ENCODE measurements at regions not wholly inside any gene's neighbourhood (a gene's known extent, or its start where the extent isn't known, plus 50 kb on each side); places are given as distances from the start of the nearest gene placed in this dataset.

DNA sequence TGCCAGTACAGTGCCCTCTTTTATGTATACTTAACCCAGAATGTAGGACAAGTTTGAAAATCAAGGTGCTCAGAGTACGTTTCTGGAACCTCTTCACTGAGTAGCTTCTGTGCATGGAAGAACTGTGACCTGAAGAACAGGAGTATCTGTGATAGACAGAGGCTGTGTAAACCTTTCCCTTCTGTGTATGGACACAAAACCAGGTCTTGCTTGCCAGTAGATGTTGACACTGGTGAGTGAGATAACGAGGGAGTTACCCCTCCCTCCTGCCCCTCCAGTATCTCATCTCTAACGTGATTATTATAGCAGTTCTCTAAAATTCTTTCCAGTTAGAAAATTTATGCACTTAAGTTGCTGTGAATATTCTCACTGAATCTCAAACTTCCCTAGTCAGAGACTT is 170.8 kb downstream of the RPL10L start:
- H3K9ac ChIP-seq = no peak overlapping the region
- no peak overlapping the region for H3K27ac ChIP-seq
- in situ Hi-C loops (cut with MboI) = no loop called here
- no peak for DNase-seq
- H3K9me2 ChIP-seq (ENCODE audit: insufficient read depth) = no peaks in the 10 kb centered on the region
- H3K79me2 ChIP-seq (ENCODE audit: insufficient read depth) = no peaks in the 10 kb centered on the region
- H3F3A ChIP-seq (ENCODE audit: insufficient read depth) = no peaks in the 10 kb centered on the region
- no peak overlapping the region for H3K4me2 ChIP-seq (ENCODE audit: unreplicated experiment)
- no peaks in the 10 kb centered on the region for H3K27me3 ChIP-seq (replicated peaks; ENCODE audit: insufficient read depth)
- H4K20me1 ChIP-seq (ENCODE audit: insufficient read depth) = no peaks in the 10 kb centered on the region
- H3K36me3 ChIP-seq (ENCODE audit: low read depth) = no peaks in the 10 kb centered on the region
- no peak for TF ChIP-seq EZH2phosphoT487 (IDR thresholded peaks at IDR 0.05; ENCODE audit: insufficient read depth, low read depth)
- no peak for TF ChIP-seq EZH2 (IDR thresholded peaks at IDR 0.05; ENCODE audit: insufficient read depth, poor library complexity, severe bottlenecking)
- no peaks in the 10 kb centered on the region for H3K4me1 ChIP-seq (ENCODE audit: insufficient read depth)
- 1 to 4% methylated on average over 3 of the region's 3 CpGs for WGBS, 2 experiments (ENCODE audit: low coverage in 1 of 2, low lambda C conversion rate in 2 of 2, missing lambda C conversion rate in 2 of 2)
- no peaks in the 10 kb centered on the region for H3K9me3 ChIP-seq (ENCODE audit: low read depth)
- no peak overlapping the region for H3K4me3 ChIP-seq
- H2AFZ ChIP-seq = no peak overlapping the region

DNA sequence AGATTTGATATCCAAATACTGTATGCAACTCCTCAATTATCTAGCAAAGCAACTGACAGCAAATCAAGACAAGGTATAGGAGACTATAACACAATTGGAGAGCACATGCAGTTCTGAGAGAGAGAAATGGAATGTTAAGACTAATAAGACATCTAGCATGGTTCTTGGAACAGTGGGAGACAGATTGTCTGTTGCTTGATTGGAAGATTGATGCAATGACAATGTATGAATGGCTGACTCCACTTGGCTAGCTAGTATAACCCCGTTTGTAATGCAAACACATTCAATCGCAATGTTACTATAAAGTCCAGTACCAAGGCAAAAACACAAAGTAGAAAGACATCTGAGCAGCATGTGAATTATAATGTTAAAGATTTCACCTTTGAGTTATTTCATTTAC is 179.3 kb downstream of the RPL10L start:
- H3K4me3 ChIP-seq = no peak overlapping the region
- no peaks in the 10 kb centered on the region for H3K9me2 ChIP-seq (ENCODE audit: insufficient read depth)
- 19 to 20% methylated on average over 2 of the region's 2 CpGs for WGBS, 2 experiments (ENCODE audit: low coverage in 1 of 2, low lambda C conversion rate in 2 of 2, missing lambda C conversion rate in 2 of 2)
- no peaks in the 10 kb centered on the region for H3K27me3 ChIP-seq (replicated peaks; ENCODE audit: insufficient read depth)
- H2AFZ ChIP-seq = no peak overlapping the region
- no peak overlapping the region for H3K4me2 ChIP-seq (ENCODE audit: unreplicated experiment)
- H3K27ac ChIP-seq = no peak overlapping the region
- in situ Hi-C loops (cut with MboI) = no loop called here
- H3F3A ChIP-seq (ENCODE audit: insufficient read depth) = no peaks in the 10 kb centered on the region
- no peaks in the 10 kb centered on the region for H3K36me3 ChIP-seq (ENCODE audit: low read depth)
- TF ChIP-seq EZH2phosphoT487 (IDR thresholded peaks at IDR 0.05; ENCODE audit: insufficient read depth, low read depth) (no peak), EZH2 (IDR thresholded peaks at IDR 0.05; ENCODE audit: insufficient read depth, poor library complexity, severe bottlenecking) (no peak)
- no peaks in the 10 kb centered on the region for H4K20me1 ChIP-seq (ENCODE audit: insufficient read depth)
- H3K79me2 ChIP-seq (ENCODE audit: insufficient read depth) = no peaks in the 10 kb centered on the region
- H3K4me1 ChIP-seq (ENCODE audit: insufficient read depth) = no peaks in the 10 kb centered on the region
- no peaks in the 10 kb centered on the region for H3K9me3 ChIP-seq (ENCODE audit: low read depth)
- no peak overlapping the region for H3K9ac ChIP-seq
- no peak for DNase-seq

GRCh38 chr14:46464341-46464740 is 187.2 kb downstream of the RPL10L start:
- Histone ChIP-seq H3K9me3 (ENCODE audit: low read depth) (no peaks in the 10 kb centered on the region), H3K27me3 (replicated peaks; ENCODE audit: insufficient read depth) (no peaks in the 10 kb centered on the region), H3K9me2 (ENCODE audit: insufficient read depth) (no peaks in the 10 kb centered on the region), H3K4me1 (ENCODE audit: insufficient read depth) (no peaks in the 10 kb centered on the region), H3K27ac (no peak overlapping the region), H3K4me2 (ENCODE audit: unreplicated experiment) (no peak overlapping the region), H2AFZ (no peak overlapping the region), H4K20me1 (ENCODE audit: insufficient read depth) (0 out of 2 replicates have a peak, but pooled peaks cover 3% of the 10 kb centered on the region), H3K36me3 (ENCODE audit: low read depth) (no peaks in the 10 kb centered on the region), H3K79me2 (ENCODE audit: insufficient read depth) (no peaks in the 10 kb centered on the region), H3F3A (ENCODE audit: insufficient read depth) (no peaks in the 10 kb centered on the region), H3K4me3 (no peak overlapping the region), H3K9ac (no peak overlapping the region)
- TF ChIP-seq EZH2phosphoT487 (IDR thresholded peaks at IDR 0.05; ENCODE audit: insufficient read depth, low read depth) (no peak), EZH2 (IDR thresholded peaks at IDR 0.05; ENCODE audit: insufficient read depth, poor library complexity, severe bottlenecking) (no peak)
- in situ Hi-C loops (cut with MboI) = no loop called here
- no peak for DNase-seq
- WGBS, 2 experiments (ENCODE audit: low coverage in 1 of 2, low lambda C conversion rate in 2 of 2, missing lambda C conversion rate in 2 of 2) = 3 to 9% methylated on average over 1 of the region's 1 CpG

GRCh38 chr14:46451800-46452199 is 199.8 kb downstream of the RPL10L start:
- Histone ChIP-seq H3K27ac (no peak overlapping the region), H3K4me3 (no peak overlapping the region), H3K79me2 (ENCODE audit: insufficient read depth) (no peaks in the 10 kb centered on the region), H2AFZ (no peak overlapping the region), H3F3A (ENCODE audit: insufficient read depth) (no peaks in the 10 kb centered on the region), H3K9me3 (ENCODE audit: low read depth) (no peaks in the 10 kb centered on the region), H3K36me3 (ENCODE audit: low read depth) (no peaks in the 10 kb centered on the region), H3K9ac (no peak overlapping the region), H3K4me2 (ENCODE audit: unreplicated experiment) (no peak overlapping the region), H3K4me1 (ENCODE audit: insufficient read depth) (no peaks in the 10 kb centered on the region), H4K20me1 (ENCODE audit: insufficient read depth) (no peaks in the 10 kb centered on the region), H3K9me2 (ENCODE audit: insufficient read depth) (no peaks in the 10 kb centered on the region), H3K27me3 (replicated peaks; ENCODE audit: insufficient read depth) (no peaks in the 10 kb centered on the region)
- in situ Hi-C loops (cut with MboI) = no loop called here
- no peak for TF ChIP-seq EZH2 (IDR thresholded peaks at IDR 0.05; ENCODE audit: insufficient read depth, poor library complexity, severe bottlenecking)
- no peak for TF ChIP-seq EZH2phosphoT487 (IDR thresholded peaks at IDR 0.05; ENCODE audit: insufficient read depth, low read depth)
- 34 to 35% methylated on average over 3 of the region's 3 CpGs for WGBS, 2 experiments (ENCODE audit: low coverage in 1 of 2, low lambda C conversion rate in 2 of 2, missing lambda C conversion rate in 2 of 2)
- no peak for DNase-seq

DNA sequence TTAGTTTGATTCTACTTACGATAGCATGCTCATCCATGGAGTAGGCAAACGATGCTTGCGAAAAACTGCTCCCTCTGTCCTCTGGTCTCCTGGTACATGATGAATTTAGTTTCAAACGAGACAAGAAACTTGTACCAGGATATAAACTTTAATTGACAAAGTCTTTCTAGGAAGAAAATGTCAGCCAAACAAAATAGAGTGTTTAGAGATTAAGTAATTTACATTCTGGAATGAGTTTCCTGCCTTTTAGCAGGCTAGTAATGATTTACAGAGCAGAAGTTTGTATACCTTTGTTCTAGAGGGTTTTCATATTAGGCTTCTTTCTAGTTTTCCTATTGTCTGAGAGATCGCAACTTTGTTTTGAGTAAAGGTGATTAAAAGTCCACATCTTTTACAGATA is 206.9 kb downstream of the RPL10L start:
- no peaks in the 10 kb centered on the region for H3K79me2 ChIP-seq (ENCODE audit: insufficient read depth)
- in situ Hi-C loops (cut with MboI) = no loop called here

More for the DNA sequence above, 206.9 kb downstream of the RPL10L start:
- Histone ChIP-seq H3K4me1 (ENCODE audit: insufficient read depth) (no peaks in the 10 kb centered on the region), H3K4me3 (no peak overlapping the region), H4K20me1 (ENCODE audit: insufficient read depth) (no peaks in the 10 kb centered on the region), H3K9ac (no peak overlapping the region), H3K4me2 (ENCODE audit: unreplicated experiment) (no peak overlapping the region), H3K36me3 (ENCODE audit: low read depth) (no peaks in the 10 kb centered on the region), H3K9me2 (ENCODE audit: insufficient read depth) (no peaks in the 10 kb centered on the region), H3K27ac (no peak overlapping the region), H3K9me3 (ENCODE audit: low read depth) (no peaks in the 10 kb centered on the region), H3F3A (ENCODE audit: insufficient read depth) (no peaks in the 10 kb centered on the region), H2AFZ (no peak overlapping the region), H3K27me3 (replicated peaks; ENCODE audit: insufficient read depth) (no peaks in the 10 kb centered on the region)
- WGBS, 2 experiments (ENCODE audit: low coverage in 1 of 2, low lambda C conversion rate in 2 of 2, missing lambda C conversion rate in 2 of 2) = 35 to 36% methylated on average over 5 of the region's 5 CpGs
- TF ChIP-seq EZH2phosphoT487 (IDR thresholded peaks at IDR 0.05; ENCODE audit: insufficient read depth, low read depth) (no peak), EZH2 (IDR thresholded peaks at IDR 0.05; ENCODE audit: insufficient read depth, poor library complexity, severe bottlenecking) (no peak)
- no peak for DNase-seq
